ENCODE measurements at regions not wholly inside any gene's neighbourhood (a gene's known extent, or its start where the extent isn't known, plus 50 kb on each side); places are given as distances from the start of the nearest gene placed in this dataset.
"Not testable (repeated sequence)": the region's sequence is repeated elsewhere in the genome, so short reads cannot be mapped to it uniquely, and the experiment has no call there.

DNA sequence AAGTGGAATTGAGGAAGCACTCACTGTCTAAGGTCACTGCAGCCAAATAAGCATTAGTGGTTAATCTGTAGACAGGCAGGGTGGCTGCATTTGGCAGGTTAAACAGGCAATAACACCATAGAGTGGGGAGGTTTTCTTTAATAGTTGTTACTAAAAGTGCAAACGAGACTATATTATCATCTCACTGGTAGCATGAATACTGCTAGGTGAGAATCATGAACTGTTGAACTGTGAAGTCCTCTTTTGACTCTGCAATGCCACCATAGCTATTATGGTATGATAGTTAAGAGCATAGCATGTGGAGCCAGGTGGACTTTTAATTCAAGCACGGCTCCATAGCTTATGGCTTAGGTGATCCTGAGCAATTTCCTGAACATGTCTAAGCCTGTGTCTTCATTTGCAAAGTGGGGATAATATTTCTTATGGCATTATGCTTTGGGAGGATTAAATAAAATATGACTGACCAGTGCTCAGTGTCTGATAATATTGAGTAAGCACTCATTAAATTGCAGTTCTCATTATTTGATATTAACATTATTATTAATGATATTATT lies 235.6 kb upstream of the HHIP start:
- no peak overlapping the region for H3K4me3 Mint-ChIP-seq
- DNase-seq: no peak
- no peaks in the 10 kb centered on the region for H3K36me3 Mint-ChIP-seq (ENCODE audit: insufficient read depth in 2 of 2)
- H3K9me3 Mint-ChIP-seq: peaks cover 0 to 2% of the 10 kb centered on the region in 2 donors
- ATAC-seq (replicated peaks in 1 of 2): no peak
- H3K27ac Mint-ChIP-seq: no peak overlapping the region
- H3K27me3 Mint-ChIP-seq (ENCODE audit: low read depth): no peaks in the 10 kb centered on the region
- no peaks in the 10 kb centered on the region for H3K4me1 Mint-ChIP-seq (ENCODE audit: low read depth)

DNA sequence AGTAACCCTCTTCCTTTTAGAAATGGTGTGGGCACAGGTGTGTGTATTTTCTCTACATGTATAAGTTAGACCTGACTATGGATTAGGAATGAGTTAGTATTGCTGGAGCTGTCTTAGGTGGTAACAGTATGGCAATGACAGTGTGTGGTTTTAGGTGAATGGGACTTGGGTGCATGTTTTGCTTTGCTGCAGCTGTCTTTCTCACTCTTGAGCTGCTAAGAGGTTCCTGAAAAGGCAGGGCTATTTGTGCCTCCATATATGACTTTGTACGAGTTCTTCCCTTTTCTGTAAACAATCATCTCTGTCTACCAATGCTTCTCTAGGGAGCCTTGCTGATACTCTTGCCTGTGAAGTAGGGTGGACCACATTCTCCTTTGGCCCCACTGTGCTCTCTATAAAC lies 234.8 kb upstream of the HHIP start:
- Mint-ChIP-seq H3K9me3 (peaks cover 0 to 2% of the 10 kb centered on the region in 2 donors), H3K27ac (no peak overlapping the region)
- ATAC-seq (replicated peaks in 1 of 2): no peak

DNA sequence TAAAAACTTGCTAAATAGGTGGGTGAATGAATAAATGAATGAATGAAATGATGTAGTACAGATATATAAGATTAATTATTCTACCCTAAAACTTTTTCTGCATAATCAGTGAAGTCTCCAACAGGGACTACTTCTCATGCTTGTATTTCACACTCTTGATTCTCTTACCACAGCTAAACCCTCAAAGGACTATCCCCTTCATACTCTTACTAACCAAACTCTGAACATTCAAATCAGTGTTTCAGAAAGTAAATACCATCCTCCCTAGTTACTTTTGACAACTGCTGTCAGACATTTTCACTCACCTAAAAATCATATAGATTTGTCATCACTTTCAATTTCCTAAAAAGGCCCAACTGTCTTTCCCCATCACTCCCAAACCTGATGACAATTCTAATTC lies 234.3 kb upstream of the HHIP start:
- peak in 1 of 2 donors; percentile 40 for ATAC-seq (replicated peaks in 1 of 2)
- Mint-ChIP-seq H3K27me3 (ENCODE audit: low read depth) (no peaks in the 10 kb centered on the region), H3K4me1 (ENCODE audit: low read depth) (no peaks in the 10 kb centered on the region), H3K4me3 (no peak overlapping the region), H3K27ac (no peak overlapping the region), H3K36me3 (ENCODE audit: insufficient read depth in 2 of 2) (no peaks in the 10 kb centered on the region), H3K9me3 (peaks cover 0 to 2% of the 10 kb centered on the region in 2 donors)
- DNase-seq: no peak

More for the DNA sequence above, 234.8 kb upstream of the HHIP start:
- no peaks in the 10 kb centered on the region for H3K36me3 Mint-ChIP-seq (ENCODE audit: insufficient read depth in 2 of 2)
- H3K4me3 Mint-ChIP-seq: no peak overlapping the region
- no peaks in the 10 kb centered on the region for H3K4me1 Mint-ChIP-seq (ENCODE audit: low read depth)
- no peaks in the 10 kb centered on the region for H3K27me3 Mint-ChIP-seq (ENCODE audit: low read depth)
- no peak for DNase-seq

DNA sequence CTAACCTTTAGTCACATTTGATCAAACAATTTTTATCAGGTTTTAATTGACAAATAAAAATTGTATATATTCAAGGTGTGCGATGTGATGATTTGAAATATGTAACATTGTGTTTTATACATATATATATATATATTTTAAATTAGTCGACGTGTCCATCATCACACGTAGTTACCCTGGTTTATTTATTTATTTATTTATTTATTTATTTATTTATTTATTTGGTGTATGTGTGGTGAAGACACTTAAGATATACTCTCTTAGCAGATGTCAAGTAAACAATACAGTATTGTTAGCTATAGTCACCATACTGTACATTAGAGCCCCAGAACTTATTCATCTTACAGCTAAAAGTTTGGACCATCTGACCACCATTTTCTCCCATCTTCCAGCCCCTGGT lies 224.9 kb upstream of the HHIP start:
- no peaks in the 10 kb centered on the region for H3K4me1 Mint-ChIP-seq (ENCODE audit: low read depth)
- ATAC-seq (replicated peaks in 1 of 2): no peak
- H3K27ac Mint-ChIP-seq: no peak overlapping the region
- no peak overlapping the region for H3K4me3 Mint-ChIP-seq
- peaks cover 1 to 2% of the 10 kb centered on the region in 2 donors for H3K9me3 Mint-ChIP-seq
- H3K27me3 Mint-ChIP-seq (ENCODE audit: low read depth): no peaks in the 10 kb centered on the region
- DNase-seq: no peak
- H3K36me3 Mint-ChIP-seq (ENCODE audit: insufficient read depth in 2 of 2): no peaks in the 10 kb centered on the region

DNA sequence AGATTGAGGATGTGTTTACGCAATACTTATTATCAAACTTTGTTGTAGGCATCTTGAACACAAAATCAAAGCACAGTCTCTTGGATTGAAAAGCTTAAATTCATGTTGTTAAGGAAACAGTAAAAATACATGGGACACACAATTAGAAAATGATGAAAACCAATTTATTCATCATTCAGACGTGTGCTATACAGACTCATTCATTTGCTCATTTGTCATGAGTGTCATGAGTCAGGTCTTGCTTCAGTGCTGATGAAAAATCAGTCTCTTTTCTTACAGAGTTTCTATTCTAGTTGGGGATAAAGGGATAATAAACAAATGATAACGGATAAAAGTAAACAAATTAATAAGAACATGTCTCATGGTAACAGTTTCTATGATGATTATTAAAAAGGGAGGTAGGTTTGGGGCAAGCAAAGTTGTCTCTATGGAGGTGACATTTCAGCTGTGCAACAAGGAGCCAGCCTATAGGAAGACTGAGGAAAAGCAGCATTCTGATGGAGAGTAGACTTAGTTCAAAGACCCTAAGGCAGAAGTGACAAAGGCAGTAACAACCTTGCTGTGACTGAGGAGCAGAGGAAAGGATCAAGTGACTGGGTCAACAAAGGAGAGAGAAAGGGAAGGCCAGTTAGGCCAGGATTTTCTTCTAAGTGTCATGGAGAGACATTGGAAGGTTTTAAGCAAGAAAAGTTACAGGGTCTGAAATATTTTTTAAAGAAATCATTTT lies 224.0 kb upstream of the HHIP start:
- Mint-ChIP-seq H3K36me3 (ENCODE audit: insufficient read depth in 2 of 2) (no peaks in the 10 kb centered on the region), H3K4me3 (no peak overlapping the region), H3K4me1 (ENCODE audit: low read depth) (no peaks in the 10 kb centered on the region), H3K9me3 (peaks cover 1 to 2% of the 10 kb centered on the region in 2 donors), H3K27me3 (ENCODE audit: low read depth) (no peaks in the 10 kb centered on the region), H3K27ac (no peak overlapping the region)
- DNase-seq (no peak), ATAC-seq (replicated peaks in 1 of 2) (no peak)

DNA sequence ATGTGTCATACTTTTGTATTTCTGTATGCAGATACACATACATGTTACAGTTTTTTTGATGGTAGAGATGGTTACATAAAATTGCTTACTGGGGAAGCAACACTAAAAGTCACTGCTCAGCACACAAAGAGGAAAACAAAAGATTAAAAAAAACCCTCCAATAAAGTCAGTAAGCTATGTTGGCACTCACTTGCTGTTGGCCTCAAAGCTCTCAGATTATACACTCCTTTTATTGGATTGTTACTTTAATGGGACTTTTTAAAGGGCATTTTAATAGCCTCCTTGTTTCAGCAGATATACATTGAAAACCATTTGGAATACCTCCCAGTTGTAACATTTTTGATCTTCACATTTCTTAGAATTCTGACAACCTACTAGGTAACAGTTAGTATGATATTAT lies 222.0 kb upstream of the HHIP start:
- no peaks in the 10 kb centered on the region for H3K27me3 Mint-ChIP-seq (ENCODE audit: low read depth)
- ATAC-seq (replicated peaks in 1 of 2): no peak
- peaks cover 0 to 1% of the 10 kb centered on the region in 2 donors for H3K9me3 Mint-ChIP-seq
- DNase-seq: no peak
- H3K4me3 Mint-ChIP-seq: no peak overlapping the region
- no peak overlapping the region for H3K27ac Mint-ChIP-seq
- no peaks in the 10 kb centered on the region for H3K4me1 Mint-ChIP-seq (ENCODE audit: low read depth)
- H3K36me3 Mint-ChIP-seq (ENCODE audit: insufficient read depth in 2 of 2): no peaks in the 10 kb centered on the region

DNA sequence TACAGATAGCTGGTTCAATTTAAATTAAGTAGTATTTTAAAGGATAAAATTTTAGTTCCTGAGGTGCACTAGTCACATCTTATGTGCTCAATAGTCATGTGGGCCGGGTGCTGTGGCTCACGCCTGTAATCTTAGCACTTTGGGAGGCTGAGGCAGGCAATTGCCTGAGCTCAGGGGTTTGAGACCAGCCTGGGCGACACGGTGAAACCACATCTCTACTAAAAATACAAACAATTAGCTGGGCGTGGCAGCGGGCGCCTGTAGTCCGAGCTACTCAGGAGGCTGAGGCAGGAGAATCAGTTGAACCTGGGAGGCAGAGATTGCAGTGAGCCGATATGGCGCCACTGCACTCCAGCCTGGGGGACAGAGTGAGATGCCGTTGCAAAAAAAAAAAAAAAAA lies 219.9 kb upstream of the HHIP start:
- not testable (repeated sequence) for H3K36me3 Mint-ChIP-seq (ENCODE audit: insufficient read depth in 2 of 2); H3K4me1 Mint-ChIP-seq (ENCODE audit: low read depth); ATAC-seq (replicated peaks in 1 of 2); H3K27ac Mint-ChIP-seq; H3K27me3 Mint-ChIP-seq (ENCODE audit: low read depth); H3K9me3 Mint-ChIP-seq; H3K4me3 Mint-ChIP-seq; DNase-seq

DNA sequence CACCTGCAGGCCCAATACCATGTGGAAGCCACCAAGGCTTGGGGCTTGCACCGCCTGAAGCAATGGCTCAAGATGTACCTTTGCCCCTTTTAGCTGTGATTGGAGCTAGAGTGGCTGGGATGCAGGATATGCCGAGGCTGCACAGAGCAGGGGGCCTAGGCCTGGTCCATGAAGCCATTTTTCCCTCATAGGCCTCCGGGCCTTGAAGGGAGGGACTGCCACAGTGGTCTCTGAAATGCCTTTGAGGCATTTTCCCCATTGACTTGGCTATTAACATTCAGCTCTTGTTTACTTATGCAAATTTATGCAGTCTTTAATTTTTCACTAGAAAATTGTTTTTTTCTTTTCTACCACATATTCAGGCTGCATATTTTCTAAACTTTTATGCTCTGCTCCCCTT lies 203.2 kb upstream of the HHIP start:
- H3K4me1 Mint-ChIP-seq (ENCODE audit: low read depth): no peaks in the 10 kb centered on the region
- ATAC-seq (replicated peaks in 1 of 2) (no peak), DNase-seq (no peak)
- H3K27ac Mint-ChIP-seq: no peak overlapping the region
- no peaks in the 10 kb centered on the region for H3K27me3 Mint-ChIP-seq (ENCODE audit: low read depth)
- peaks cover 3 to 7% of the 10 kb centered on the region in 2 donors for H3K9me3 Mint-ChIP-seq
- no peak overlapping the region for H3K4me3 Mint-ChIP-seq
- no peaks in the 10 kb centered on the region for H3K36me3 Mint-ChIP-seq (ENCODE audit: insufficient read depth in 2 of 2)

DNA sequence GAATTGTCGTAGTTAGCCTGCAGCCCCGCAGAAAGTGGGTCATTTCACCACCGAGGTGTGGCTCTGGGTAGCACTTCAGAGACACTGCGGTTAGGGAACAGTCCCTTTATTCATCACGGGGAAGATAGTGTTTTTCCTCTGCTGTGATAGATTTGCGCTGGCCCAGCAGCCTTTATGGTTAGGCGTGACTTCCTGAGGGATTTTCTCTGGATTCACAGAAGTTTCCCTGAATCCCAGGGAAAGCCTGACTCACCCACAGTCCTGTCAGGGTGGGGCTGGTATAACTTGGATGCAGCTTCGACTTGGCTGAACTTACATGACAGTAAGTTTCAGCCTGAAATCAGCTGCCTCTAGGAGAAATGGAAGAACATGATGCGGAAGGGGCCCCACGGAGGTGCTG lies 196.3 kb upstream of the HHIP start:
- H3K4me3 Mint-ChIP-seq: no peak overlapping the region
- ATAC-seq (replicated peaks in 1 of 2): no peak
- H3K27ac Mint-ChIP-seq: no peak overlapping the region
- no peaks in the 10 kb centered on the region for H3K9me3 Mint-ChIP-seq
- H3K27me3 Mint-ChIP-seq (ENCODE audit: low read depth): no peaks in the 10 kb centered on the region
- DNase-seq: no peak
- no peaks in the 10 kb centered on the region for H3K4me1 Mint-ChIP-seq (ENCODE audit: low read depth)
- H3K36me3 Mint-ChIP-seq (ENCODE audit: insufficient read depth in 2 of 2): no peaks in the 10 kb centered on the region

DNA sequence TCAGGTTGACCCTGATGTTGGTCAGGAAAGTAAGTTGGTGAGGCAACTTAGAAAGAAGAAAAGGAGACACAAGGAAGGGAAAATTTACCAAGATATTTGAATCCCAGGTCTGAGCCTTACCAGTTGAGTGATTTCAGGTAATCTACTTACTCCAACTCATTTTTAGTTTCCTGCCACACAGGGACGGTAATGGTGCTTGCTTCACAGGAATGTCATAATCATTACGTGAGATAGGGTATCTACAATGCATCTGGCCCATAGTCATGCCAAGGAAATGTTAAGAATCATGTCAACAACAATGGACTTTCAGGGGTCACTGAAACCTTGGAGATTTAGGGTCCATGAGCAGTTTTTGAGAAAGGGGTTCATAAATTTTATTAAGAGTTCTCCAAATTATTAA lies 195.4 kb upstream of the HHIP start:
- Mint-ChIP-seq H3K36me3 (ENCODE audit: insufficient read depth in 2 of 2) (no peaks in the 10 kb centered on the region), H3K4me1 (ENCODE audit: low read depth) (no peaks in the 10 kb centered on the region), H3K27me3 (ENCODE audit: low read depth) (no peaks in the 10 kb centered on the region), H3K4me3 (no peak overlapping the region), H3K9me3 (no peaks in the 10 kb centered on the region), H3K27ac (no peak overlapping the region)
- no peak for DNase-seq
- no peak for ATAC-seq (replicated peaks in 1 of 2)

DNA sequence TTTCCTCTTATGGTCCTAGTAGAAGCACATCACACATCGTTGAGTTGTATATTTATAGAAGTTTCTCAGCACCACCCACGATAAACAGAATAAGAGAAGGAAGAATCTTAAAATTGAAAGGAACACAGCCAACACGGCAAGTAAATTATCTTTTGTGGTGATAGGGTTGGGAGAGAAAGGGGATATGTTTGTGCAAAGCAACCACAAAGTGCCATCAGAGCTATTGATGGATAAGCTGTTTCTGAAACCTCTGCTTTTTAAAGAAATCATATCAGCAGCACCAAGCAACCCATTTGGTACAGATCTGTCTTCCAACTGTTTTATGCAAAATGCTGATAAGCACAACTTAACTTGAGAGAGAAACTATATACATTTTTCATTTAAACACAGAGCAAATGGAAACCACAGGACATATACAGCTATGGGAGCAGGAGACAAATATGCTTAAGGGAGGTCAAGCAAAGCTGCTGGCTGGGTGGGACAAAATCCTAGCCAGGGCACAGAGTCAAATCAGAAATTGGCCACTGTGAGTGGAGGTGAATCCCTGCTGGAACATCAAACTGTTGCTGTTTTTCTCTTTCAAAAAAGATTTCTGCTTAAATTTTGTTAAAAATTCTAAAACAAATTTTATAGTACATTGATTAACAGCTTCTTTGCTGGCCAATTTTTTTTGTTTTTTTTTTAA lies 194.0 kb upstream of the HHIP start:
- no peak for DNase-seq
- H3K4me1 Mint-ChIP-seq (ENCODE audit: low read depth): no peaks in the 10 kb centered on the region
- H3K4me3 Mint-ChIP-seq: no peak overlapping the region
- H3K36me3 Mint-ChIP-seq (ENCODE audit: insufficient read depth in 2 of 2): no peaks in the 10 kb centered on the region
- H3K27ac Mint-ChIP-seq: no peak overlapping the region
- H3K9me3 Mint-ChIP-seq: no peaks in the 10 kb centered on the region
- no peaks in the 10 kb centered on the region for H3K27me3 Mint-ChIP-seq (ENCODE audit: low read depth)
- ATAC-seq (replicated peaks in 1 of 2): no peak

DNA sequence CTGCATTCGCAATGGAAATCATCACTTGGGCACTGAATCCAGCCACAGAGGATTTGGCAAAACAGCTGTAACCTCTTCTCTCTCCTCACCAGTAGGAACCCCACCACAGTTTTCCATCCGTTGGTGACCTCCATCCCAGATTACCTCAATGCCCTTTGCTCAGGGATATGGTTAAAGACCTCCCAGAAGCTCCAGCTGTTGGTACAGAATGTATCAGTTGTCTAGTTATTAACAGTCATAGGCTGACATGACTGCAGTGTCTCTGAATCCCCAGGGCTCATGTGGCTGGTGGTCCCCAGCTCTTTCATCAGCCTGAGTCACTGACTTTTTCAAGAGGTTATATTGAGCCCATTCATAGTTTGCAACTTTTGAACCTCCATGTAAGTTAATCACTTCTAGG lies 189.8 kb upstream of the HHIP start:
- DNase-seq (no peak), ATAC-seq (replicated peaks in 1 of 2) (no peak)
- peaks cover 14% of the 10 kb centered on the region for H3K27me3 Mint-ChIP-seq (ENCODE audit: low read depth)
- H3K4me1 Mint-ChIP-seq (ENCODE audit: low read depth): no peaks in the 10 kb centered on the region
- H3K36me3 Mint-ChIP-seq (ENCODE audit: insufficient read depth in 2 of 2): no peaks in the 10 kb centered on the region
- H3K4me3 Mint-ChIP-seq: no peak overlapping the region
- H3K27ac Mint-ChIP-seq: no peak overlapping the region
- peaks cover 0 to 1% of the 10 kb centered on the region in 2 donors for H3K9me3 Mint-ChIP-seq

DNA sequence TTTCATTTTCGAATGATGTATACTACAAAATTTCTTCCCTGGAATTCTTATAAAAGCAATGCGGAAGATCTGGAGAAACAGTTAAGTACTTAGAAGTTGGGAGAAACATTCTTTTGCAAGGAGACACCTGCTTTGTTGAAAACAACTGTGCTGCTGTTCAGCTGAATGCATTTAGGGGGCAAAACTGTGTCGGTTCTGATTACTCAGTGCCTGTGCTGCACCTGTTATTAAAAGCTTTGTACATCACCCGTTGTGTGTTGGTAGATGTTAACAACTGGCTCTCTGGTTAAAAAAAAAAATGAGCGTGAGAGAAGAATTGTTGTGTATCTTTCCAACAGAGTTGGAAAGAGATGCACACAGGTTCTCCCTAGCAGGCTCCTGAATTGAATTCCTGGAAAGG lies 184.1 kb upstream of the HHIP start:
- no peak for ATAC-seq (replicated peaks in 1 of 2)
- no peak overlapping the region for H3K27ac Mint-ChIP-seq
- H3K4me3 Mint-ChIP-seq: no peak overlapping the region
- H3K9me3 Mint-ChIP-seq: peaks cover 2 to 3% of the 10 kb centered on the region in 2 donors
- peaks cover 14% of the 10 kb centered on the region for H3K27me3 Mint-ChIP-seq (ENCODE audit: low read depth)
- no peaks in the 10 kb centered on the region for H3K36me3 Mint-ChIP-seq (ENCODE audit: insufficient read depth in 2 of 2)
- DNase-seq: no peak
- H3K4me1 Mint-ChIP-seq (ENCODE audit: low read depth): no peaks in the 10 kb centered on the region
